IMR-90 (cell line): ENCODE measurements at regions not wholly inside any gene's neighbourhood (a gene's known extent, or its start where the extent isn't known, plus 50 kb on each side); places are given as distances from the start of the nearest gene placed in this dataset.

Source experiments
- ATAC-seq: fragments of 200-7000 bp; cut with Tn5 transposase; 2 replicates; pipeline ENCODE4 v1.9.1; 2020; ENCODE audit warnings: low read depth, mild to moderate bottlenecking, moderate library complexity
- BruUV-seq: library from RNA; stranded (reverse); fragments of 400-500 nt; replicated peaks from 2 replicates; lab custom pipeline; 2021; lab: Mats Ljungman, UMichigan
- CTCF ChIA-PET: fragments of 300-600 bp; formaldehyde crosslinking; extraction: SDS; loops from one replicate; lab custom pipeline; 2021; ENCODE audit warnings: antibody characterized with exemption; lab: Yijun Ruan, JAX
- POLR2A ChIA-PET: fragments of 300-600 bp; sonication (Branson Sonifier 250); formaldehyde crosslinking; loops from one replicate; lab custom pipeline; 2022; ENCODE audit warnings: antibody characterized with exemption; ENCODE audit not compliant: unreplicated experiment; lab: Charles Lee
- DNase-seq: peaks from one replicate; pipeline ENCODE4 v3.0.0; 2013
- H2AFZ ChIP-seq: replicated peaks from 2 replicates; pipeline ENCODE3; 2013; ENCODE audit warnings: low read length, mild to moderate bottlenecking; ENCODE audit not compliant: poor library complexity
- H2AK5ac ChIP-seq: 2 replicates; pipeline ENCODE4 v1.6.1; 2013; ENCODE audit warnings: low read depth, low read length, inconsistent platforms
- H2AK9ac ChIP-seq: replicated peaks from 2 replicates; pipeline ENCODE3; 2013; ENCODE audit warnings: mild to moderate bottlenecking, low read depth, low read length, moderate library complexity; ENCODE audit not compliant: poor library complexity
- H2BK120ac ChIP-seq: 2 replicates; pipeline ENCODE4 v1.6.1; 2013; ENCODE audit warnings: low read depth, low read length, inconsistent platforms
- H2BK15ac ChIP-seq: 3 replicates; pipeline ENCODE4 v1.6.1; 2013; ENCODE audit warnings: low read depth, low read length, inconsistent platforms
- H2BK20ac ChIP-seq: 2 replicates; pipeline ENCODE4 v1.6.1; 2013; ENCODE audit warnings: low read depth, mild to moderate bottlenecking, inconsistent platforms, low read length, moderate library complexity
- H2BK5ac ChIP-seq: 2 replicates; pipeline ENCODE4 v1.6.1; 2013; ENCODE audit warnings: mild to moderate bottlenecking, low read depth, low read length, inconsistent platforms; ENCODE audit not compliant: poor library complexity, severe bottlenecking
- H3K14ac ChIP-seq: replicated peaks from 2 replicates; pipeline ENCODE4 v1.6.1; 2013; ENCODE audit warnings: low read depth, low read length, inconsistent platforms
- H3K18ac ChIP-seq: 2 replicates; pipeline ENCODE4 v1.6.1; 2013; ENCODE audit warnings: low read depth, low read length, control low read depth
- H3K23ac ChIP-seq: 2 replicates; pipeline ENCODE4 v1.6.1; 2013; ENCODE audit warnings: low read depth, low read length, inconsistent platforms
- H3K27ac ChIP-seq: 2 replicates; pipeline ENCODE4 v1.5.1; 2013; ENCODE audit warnings: mild to moderate bottlenecking, control low read depth, low read length; ENCODE audit not compliant: insufficient read depth
- H3K27me3 ChIP-seq: 2 replicates; pipeline ENCODE4 v1.6.1; 2013; ENCODE audit warnings: low read length; ENCODE audit not compliant: control insufficient read depth, insufficient read depth
- H3K36me3 ChIP-seq: 2 replicates; pipeline ENCODE4 v1.6.1; 2013; ENCODE audit warnings: low read length, mixed read lengths; ENCODE audit not compliant: control insufficient read depth, insufficient read depth
- H3K4ac ChIP-seq: 2 replicates; pipeline ENCODE4 v1.6.1; 2013; ENCODE audit warnings: low read depth, low read length, inconsistent platforms
- H3K4me1 ChIP-seq: 2 replicates; pipeline ENCODE4 v1.6.1; 2013; ENCODE audit warnings: low read length, mixed read lengths; ENCODE audit not compliant: control insufficient read depth, insufficient read depth
- H3K4me2 ChIP-seq: 2 replicates; pipeline ENCODE4 v1.6.1; 2013; ENCODE audit warnings: low read depth, mild to moderate bottlenecking, control low read depth, low read length, moderate library complexity
- H3K4me3 ChIP-seq: 2 replicates; pipeline ENCODE4 v1.5.1; 2013; ENCODE audit warnings: low read depth, mild to moderate bottlenecking, control low read depth, low read length, moderate library complexity; ENCODE audit not compliant: insufficient read depth
- H3K56ac ChIP-seq: 2 replicates; pipeline ENCODE4 v1.6.1; 2013; ENCODE audit warnings: low read length, inconsistent platforms; ENCODE audit not compliant: insufficient read depth; ENCODE audit errors: extremely low read depth
- H3K79me1 ChIP-seq, 2 experiments: 2 replicates each; pipeline ENCODE4 v1.6.1; 2013; ENCODE audit warnings: low read length in 2 of 2, inconsistent platforms in 1 of 2, low read depth in 1 of 2
- H3K9ac ChIP-seq: 2 replicates; pipeline ENCODE4 v1.6.1; 2013; ENCODE audit warnings: low read depth, low read length, control low read depth
- H3K9me1 ChIP-seq: 2 replicates; pipeline ENCODE4 v1.6.1; 2013; ENCODE audit warnings: low read length, inconsistent platforms; ENCODE audit not compliant: insufficient read depth
- H3K9me3 ChIP-seq: 2 replicates; pipeline ENCODE4 v1.6.1; 2013; ENCODE audit warnings: low read length; ENCODE audit not compliant: control insufficient read depth, insufficient read depth
- H4K20me1 ChIP-seq: 2 replicates; pipeline ENCODE4 v1.6.1; 2013; ENCODE audit warnings: low read length, inconsistent platforms; ENCODE audit not compliant: insufficient read depth
- H4K5ac ChIP-seq: 2 replicates; pipeline ENCODE4 v1.6.1; 2013; ENCODE audit warnings: mild to moderate bottlenecking, low read depth, low read length, control low read depth
- H4K8ac ChIP-seq, 2 experiments: 2 replicates each; pipeline ENCODE4 v1.6.1; 2013; ENCODE audit warnings: low read depth in 2 of 2, low read length in 2 of 2, control low read depth in 1 of 2, inconsistent platforms in 1 of 2
- H4K91ac ChIP-seq: 2 replicates; pipeline ENCODE4 v1.6.1; 2013; ENCODE audit warnings: low read depth, low read length, inconsistent platforms; ENCODE audit not compliant: insufficient read depth
- BHLHE40 ChIP-seq: fragments of 150-350 bp; IDR thresholded peaks from 2 replicates; pipeline ENCODE4 v1.6.1; 2016; ENCODE audit warnings: mild to moderate bottlenecking, low read depth, low read length
- CHD1 ChIP-seq: IDR thresholded peaks from 2 replicates; pipeline ENCODE4 v1.6.1; 2012; ENCODE audit warnings: low read depth, low read length, improper control_type of control experiment
- CTCF ChIP-seq: conservative IDR thresholded peaks from 2 replicates; pipeline ENCODE4 v1.5.1; 2012; ENCODE audit warnings: mild to moderate bottlenecking, low read depth, low read length, improper control_type of control experiment
- MAZ ChIP-seq: IDR thresholded peaks from 2 replicates; pipeline ENCODE4 v1.6.1; 2012; ENCODE audit warnings: low read depth, mild to moderate bottlenecking, low read length, improper control_type of control experiment, moderate library complexity, borderline replicate concordance
- MXI1 ChIP-seq: IDR thresholded peaks from 2 replicates; pipeline ENCODE4 v1.6.1; 2012; ENCODE audit warnings: low read depth, mild to moderate bottlenecking, low read length, moderate library complexity, borderline replicate concordance
- POLR2A ChIP-seq: IDR thresholded peaks from 2 replicates; pipeline ENCODE4 v1.6.1; 2012; ENCODE audit warnings: mild to moderate bottlenecking, low read depth, low read length
- RAD21 ChIP-seq: IDR thresholded peaks from 2 replicates; pipeline ENCODE4 v1.6.1; 2012; ENCODE audit warnings: low read length, improper control_type of control experiment
- RCOR1 ChIP-seq: IDR thresholded peaks from 2 replicates; pipeline ENCODE4 v1.6.1; 2012; ENCODE audit warnings: mild to moderate bottlenecking, low read length, improper control_type of control experiment; ENCODE audit not compliant: insufficient replicate concordance
- RFX5 ChIP-seq: IDR thresholded peaks from 2 replicates; pipeline ENCODE4 v1.8.0; 2012; ENCODE audit warnings: low read depth, mild to moderate bottlenecking, low read length, moderate library complexity
- SMC3 ChIP-seq: fragments of 150-350 bp; IDR thresholded peaks from 2 replicates; pipeline ENCODE4 v1.6.1; 2016; ENCODE audit warnings: low read depth, mild to moderate bottlenecking, antibody characterized with exemption, low read length, moderate library complexity
- USF2 ChIP-seq: fragments of 150-350 bp; IDR thresholded peaks from 2 replicates; pipeline ENCODE4 v1.6.1; 2017; ENCODE audit warnings: mild to moderate bottlenecking, antibody characterized with exemption, low read length, low read depth
- WGBS, 2 experiments: methylation state at CpG; one replicate each; pipeline versions ENCODE4 v1.1.5 to v1.1.7; 2013; ENCODE audit warnings: missing lambda C conversion rate in 2 of 2; ENCODE audit not compliant: insufficient read length in 1 of 2; ENCODE audit errors: extremely low coverage in 2 of 2; 5-methylcytosine and 5-hydroxymethylcytosine counted together
- dilution Hi-C: fragments of 300-500 bp; cut with HindIII; formaldehyde crosslinking; loops from one replicate; pipeline ENCODE4 v1.14.3; 2018; ENCODE audit warnings: low sequenced_read_pairs; ENCODE audit not compliant: unreplicated experiment
- in situ Hi-C: fragments of 300-500 bp; cut with MboI; formaldehyde crosslinking; loops from 3 replicates; pipeline ENCODE4 v1.14.3; 2019; ENCODE audit warnings: low sequenced_read_pairs, inconsistent platforms, mixed read lengths
- intact Hi-C: fragments of 100-400 bp; cut with micrococcal nuclease; formaldehyde crosslinking; loops from 2 replicates; pipeline ENCODE4 v1.10.0; 2022

GRCh38 chr7:81385370-81385769, 384.5 kb downstream of the HGF start:
- dilution Hi-C loops (no loop called here), intact Hi-C loops (no loop called here), in situ Hi-C loops (no loop called here)
- POLR2A ChIA-PET, result no interaction called here
- Histone ChIP-seq H2AK5ac (no peak overlapping the region), H3K4me2 (no peak overlapping the region), H4K91ac (no peak overlapping the region), H3K36me3 (no peaks in the 10 kb centered on the region), H2BK120ac (no peak overlapping the region), H2BK15ac (no peak overlapping the region), H4K8ac (no peak overlapping the region), H2BK5ac (no peak overlapping the region), H4K20me1 (no peaks in the 10 kb centered on the region), H3K9me3 (no peaks in the 10 kb centered on the region), H3K9ac (no peak overlapping the region), H3K14ac (no peak overlapping the region), H3K4ac (no peak overlapping the region), H3K23ac (no peak overlapping the region), H3K27me3 (no peaks in the 10 kb centered on the region), H3K27ac (no peak overlapping the region), H2AFZ (no peak overlapping the region), H2AK9ac (no peak overlapping the region), H2BK20ac (no peak overlapping the region), H3K79me1 (no peaks in the 10 kb centered on the region), H3K4me3 (no peak overlapping the region), H3K4me1 (no peaks in the 10 kb centered on the region), H4K5ac (no peak overlapping the region), H3K18ac (no peak overlapping the region), H3K56ac (no peak overlapping the region), H3K9me1 (no peaks in the 10 kb centered on the region)
- ATAC-seq, result no peak
- BruUV-seq, result no TSS peak
- TF ChIP-seq RCOR1, result no peak
- no peak for TF ChIP-seq CTCF
- TF ChIP-seq BHLHE40, result no peak
- no peak for TF ChIP-seq CHD1
- TF ChIP-seq SMC3, result no peak
- no peak for TF ChIP-seq RAD21
- no peak for TF ChIP-seq POLR2A
- TF ChIP-seq USF2, result no peak
- TF ChIP-seq MAZ, result no peak
- no peak for TF ChIP-seq MXI1
- TF ChIP-seq RFX5, result no peak
- CTCF ChIA-PET, result no interaction called here
- WGBS, 2 experiments, result no CpG with 5 or more reads among the region's 1 CpG
- DNase-seq, result no peak
